Choroid plexus epithelial cell (primary cell): ENCODE measurements at regions not wholly inside any gene's neighbourhood (a gene's known extent, or its start where the extent isn't known, plus 50 kb on each side); places are given as distances from the start of the nearest gene placed in this dataset.

Experiments
- DNase-seq: peaks from one replicate; pipeline ENCODE4 v3.0.0-alpha.2; 2010; ENCODE audit warnings: low read depth
- H3K4me3 ChIP-seq: 2 replicates; pipeline ENCODE4 v1.5.1; 2011; ENCODE audit warnings: low read depth, mild to moderate bottlenecking, control low read depth, low read length, moderate library complexity
- TF ChIP-seq, protein P1 (sequence below): conservative IDR thresholded peaks from 2 replicates; pipeline ENCODE4 v1.5.1; 2011; ENCODE audit warnings: low read depth, mild to moderate bottlenecking, control low read depth, inconsistent platforms, low read length, moderate library complexity

GRCh38 chr5:74334062-74334761 is 306.3 kb downstream of the ENC1 start:
- H3K4me3 ChIP-seq, result no peak overlapping the region
- no peak for DNase-seq
- TF ChIP-seq, protein P1, sequence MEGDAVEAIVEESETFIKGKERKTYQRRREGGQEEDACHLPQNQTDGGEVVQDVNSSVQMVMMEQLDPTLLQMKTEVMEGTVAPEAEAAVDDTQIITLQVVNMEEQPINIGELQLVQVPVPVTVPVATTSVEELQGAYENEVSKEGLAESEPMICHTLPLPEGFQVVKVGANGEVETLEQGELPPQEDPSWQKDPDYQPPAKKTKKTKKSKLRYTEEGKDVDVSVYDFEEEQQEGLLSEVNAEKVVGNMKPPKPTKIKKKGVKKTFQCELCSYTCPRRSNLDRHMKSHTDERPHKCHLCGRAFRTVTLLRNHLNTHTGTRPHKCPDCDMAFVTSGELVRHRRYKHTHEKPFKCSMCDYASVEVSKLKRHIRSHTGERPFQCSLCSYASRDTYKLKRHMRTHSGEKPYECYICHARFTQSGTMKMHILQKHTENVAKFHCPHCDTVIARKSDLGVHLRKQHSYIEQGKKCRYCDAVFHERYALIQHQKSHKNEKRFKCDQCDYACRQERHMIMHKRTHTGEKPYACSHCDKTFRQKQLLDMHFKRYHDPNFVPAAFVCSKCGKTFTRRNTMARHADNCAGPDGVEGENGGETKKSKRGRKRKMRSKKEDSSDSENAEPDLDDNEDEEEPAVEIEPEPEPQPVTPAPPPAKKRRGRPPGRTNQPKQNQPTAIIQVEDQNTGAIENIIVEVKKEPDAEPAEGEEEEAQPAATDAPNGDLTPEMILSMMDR, result no peak

GRCh38 chr5:74333430-74333829 is 307.1 kb downstream of the ENC1 start:
- TF ChIP-seq, protein P1, result no peak
- no peak for DNase-seq
- no peak overlapping the region for H3K4me3 ChIP-seq

- TF ChIP-seq, protein P1, result no peak
- H3K4me3 ChIP-seq, result no peak overlapping the region
- DNase-seq, result no peak
These were observed 307.8 kb downstream of the ENC1 start for GRCh38 chr5:74332682-74333081.

DNA sequence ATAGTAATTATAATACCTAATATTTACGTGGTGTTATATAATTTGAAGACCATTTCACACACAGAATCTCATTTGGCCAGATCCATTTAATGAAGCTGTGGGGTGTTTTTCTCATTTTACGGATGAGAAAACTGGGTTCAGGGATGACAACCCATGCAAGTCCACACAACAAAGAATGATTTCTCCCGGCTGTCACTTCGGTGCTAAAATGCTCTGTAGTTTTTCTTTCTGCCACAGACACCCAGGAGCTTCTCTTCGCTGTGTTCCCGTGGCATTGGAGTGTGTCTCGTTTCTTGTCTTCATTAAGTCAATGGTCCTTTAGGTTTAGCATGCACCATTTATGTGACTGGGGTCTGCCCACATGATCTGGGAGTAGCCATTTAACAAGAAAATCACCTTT is 308.5 kb downstream of the ENC1 start:
- DNase-seq, result no peak
- TF ChIP-seq, protein P1, result no peak
- H3K4me3 ChIP-seq, result no peak overlapping the region

DNA sequence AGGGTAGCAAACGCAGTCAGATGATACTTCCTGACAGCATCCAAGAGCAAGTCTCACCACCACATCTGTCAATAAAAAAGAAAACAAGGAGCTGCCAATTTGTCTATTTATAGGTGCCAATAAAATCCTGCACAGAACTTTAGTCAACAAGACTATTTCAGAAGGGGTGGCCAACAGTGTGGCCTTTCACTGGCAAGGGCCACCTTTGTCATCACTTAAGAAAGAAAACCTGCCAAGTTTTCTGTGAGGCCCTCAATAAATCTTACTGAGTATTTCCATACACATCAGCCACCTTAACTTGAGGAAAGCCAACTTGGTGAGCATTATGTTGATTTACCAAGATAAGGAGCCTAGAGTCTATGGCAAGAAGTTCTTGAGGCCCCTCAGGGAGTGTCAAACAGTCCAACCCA is 312.3 kb downstream of the ENC1 start:
- no peak overlapping the region for H3K4me3 ChIP-seq
- TF ChIP-seq, protein P1, result no peak
- DNase-seq, result no peak

DNA sequence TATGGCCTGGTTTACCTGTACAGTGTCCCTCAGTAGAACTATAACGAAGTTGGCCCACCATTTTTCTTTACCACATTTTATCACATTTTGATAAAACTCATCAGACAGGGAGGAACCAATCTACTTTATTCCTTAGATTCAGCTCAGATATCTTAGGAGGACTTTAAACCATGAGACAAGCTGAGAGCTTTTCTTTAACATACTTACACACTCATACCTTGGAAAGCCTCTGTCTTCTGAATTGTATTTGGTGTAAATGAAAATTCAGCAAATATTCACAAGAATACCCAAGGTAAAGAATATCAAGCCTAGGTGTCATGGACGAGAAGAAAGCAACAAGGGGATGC is 313.2 kb downstream of the ENC1 start:
- TF ChIP-seq, protein P1, result no peak
- no peak overlapping the region for H3K4me3 ChIP-seq
- no peak for DNase-seq

GRCh38 chr5:74326571-74327338 is 313.8 kb downstream of the ENC1 start:
- TF ChIP-seq, protein P1, result no peak
- H3K4me3 ChIP-seq, result no peak overlapping the region
- peak; percentile 99 for DNase-seq
